A549 (cell line): ENCODE measurements at regions not wholly inside any gene's neighbourhood (a gene's known extent, or its start where the extent isn't known, plus 50 kb on each side); places are given as distances from the start of the nearest gene placed in this dataset.

Experiments
- ATAC-seq, 2 experiments: fragments of 200-7000 bp in 1 of 2; fragments of >200 bp in 1 of 2; cut with Nextera tagmentation in 1 of 2; cut with Tn5 transposase in 1 of 2; 3 replicates each; pipeline versions ENCODE4 v1.8.0 to v1.9.1; 2018 to 2020; ENCODE audit warnings: mild to moderate bottlenecking in 1 of 2, moderate library complexity in 1 of 2
- CTCF ChIA-PET: fragments of 300-600 bp; sonication (Branson Sonifier 250); formaldehyde crosslinking; extraction: SDS; loops from one replicate; lab custom pipeline; 2021; ENCODE audit warnings: antibody characterized with exemption, inconsistent platforms; lab: Yijun Ruan, JAX
- POLR2A ChIA-PET: fragments of 350-600 bp; formaldehyde crosslinking; extraction: SDS; loops from one replicate; lab custom pipeline; 2021; ENCODE audit warnings: antibody characterized with exemption, inconsistent platforms; lab: Yijun Ruan, JAX
- DNase-seq, 2 experiments: peaks; one replicate each; pipeline versions ENCODE4 v3.0.0 to v3.0.0-alpha.2; 2011 to 2016; ENCODE audit warnings: low read depth in 1 of 2, low spot score in 1 of 2
- FAIRE-seq: peaks from 2 replicates; lab custom pipeline; 2011; peaks lifted over from hg19 to GRCh38; lab: Jason Lieb, UNC
- H3K27ac ChIP-seq, 2 experiments: fragments of >200 bp; sonication (Bioruptor Twin); formaldehyde crosslinking; 3 replicates each; pipeline ENCODE4 v1.5.1; 2016 to 2017
- H3K4me1 ChIP-seq: fragments of >200 bp; sonication (Bioruptor Twin); formaldehyde crosslinking; 3 replicates; pipeline ENCODE4 v1.6.1; 2016
- H3K4me2 ChIP-seq: fragments of >200 bp; sonication (Bioruptor Twin); formaldehyde crosslinking; 3 replicates; pipeline ENCODE4 v1.6.1; 2016
- H3K4me3 ChIP-seq: fragments of >200 bp; sonication (Bioruptor Twin); formaldehyde crosslinking; 3 replicates; pipeline ENCODE4 v1.5.1; 2016
- H3K9me3 ChIP-seq: fragments of >200 bp; sonication (Bioruptor Twin); formaldehyde crosslinking; 3 replicates; pipeline ENCODE4 v1.6.1; 2016
- BCL3 ChIP-seq: fragments of >200 bp; sonication (Bioruptor Twin); formaldehyde crosslinking; IDR thresholded peaks from 3 replicates; pipeline ENCODE4 v1.6.1; 2016
- CBX2 ChIP-seq: fragments of 200-600 bp; sonication (generic); IDR thresholded peaks from 2 replicates; pipeline ENCODE4 v1.6.1; 2016; ENCODE audit warnings: low read depth, mild to moderate bottlenecking, borderline replicate concordance
- E2F6 ChIP-seq: IDR thresholded peaks from 2 replicates; pipeline ENCODE4 v1.6.1; 2012; ENCODE audit warnings: low read depth, borderline replicate concordance
- EP300 ChIP-seq, 2 experiments: fragments of >200 bp; sonication (Bioruptor Twin); formaldehyde crosslinking; IDR thresholded peaks; 2 replicates in 1 of 2; 3 replicates in 1 of 2; pipeline ENCODE4 v1.6.1; 2016 to 2017
- GATA3 ChIP-seq: IDR thresholded peaks from 2 replicates; pipeline ENCODE4 v1.6.1; 2012; ENCODE audit warnings: borderline replicate concordance
- HES2 ChIP-seq: fragments of >200 bp; sonication (Bioruptor Twin); formaldehyde crosslinking; IDR thresholded peaks from 2 replicates; pipeline ENCODE4 v1.6.1; 2016
- HMGXB4 ChIP-seq: fragments of 250-450 bp; sonication (Bioruptor Pico); IDR thresholded peaks from 2 replicates; pipeline ENCODE4 v1.5.0; 2021; ENCODE audit warnings: mild to moderate bottlenecking, moderate library complexity, borderline replicate concordance
- MAFK ChIP-seq: fragments of 450-650 bp; IDR thresholded peaks from 2 replicates; pipeline ENCODE4 v1.6.1; 2014; ENCODE audit not compliant: partially characterized antibody
- MAZ ChIP-seq: fragments of 150-350 bp; IDR thresholded peaks from 2 replicates; pipeline ENCODE4 v1.6.1; 2014; ENCODE audit warnings: antibody characterized with exemption, low read depth, low read length, borderline replicate concordance
- NR3C1 ChIP-seq: fragments of >200 bp; sonication (Bioruptor Twin); formaldehyde crosslinking; IDR thresholded peaks from 3 replicates; pipeline ENCODE4 v1.6.1; 2017
- POLR2A ChIP-seq: IDR thresholded peaks from 2 replicates; pipeline ENCODE4 v1.6.1; 2012; ENCODE audit warnings: mild to moderate bottlenecking, low read length
- RAD21 ChIP-seq, 2 experiments: fragments of >200 bp in 1 of 2; sonication (Bioruptor Twin) in 1 of 2; formaldehyde crosslinking in 1 of 2; IDR thresholded peaks in 1 of 2; conservative IDR thresholded peaks in 1 of 2; 2 replicates in 1 of 2; 3 replicates in 1 of 2; pipeline ENCODE4 v1.6.1; 2012 to 2018; ENCODE audit warnings: inconsistent platforms in 1 of 2
- RARB ChIP-seq: fragments of 250-450 bp; sonication (Bioruptor Pico); IDR thresholded peaks from 2 replicates; pipeline ENCODE4 v1.8.0; 2021; ENCODE audit warnings: mild to moderate bottlenecking, moderate library complexity
- SREBF2 ChIP-seq: fragments of 450-650 bp; IDR thresholded peaks from 2 replicates; pipeline ENCODE4 v1.6.1; 2014; ENCODE audit warnings: mild to moderate bottlenecking, moderate library complexity
- ZC3H11A ChIP-seq: fragments of 450-650 bp; IDR thresholded peaks from 2 replicates; pipeline ENCODE4 v1.6.1; 2014; ENCODE audit warnings: antibody characterized with exemption, mild to moderate bottlenecking
- ZNF302 ChIP-seq: fragments of 250-450 bp; sonication (Bioruptor Pico); IDR thresholded peaks from 2 replicates; pipeline ENCODE4 v1.9.0; 2021; ENCODE audit warnings: inconsistent platforms, mild to moderate bottlenecking, moderate library complexity
- WGBS: methylation state at CpG from one replicate; pipeline ENCODE4 v1.1.6; 2017; ENCODE audit errors: missing lambda C conversion rate; 5-methylcytosine and 5-hydroxymethylcytosine counted together

- CTCF ChIA-PET = no interaction called here
- WGBS = 78% methylated on average over 4 of the region's 4 CpGs
These were observed 142.1 kb downstream of the BCOR start for GRCh38 chrX:39955625-39956024.

GRCh38 chrX:39956803-39957394, 140.9 kb downstream of the BCOR start:
- TF ChIP-seq MAFK (no peak), POLR2A (no peak), ZC3H11A (no peak), NR3C1 (no peak)
- DNase-seq (no peak), FAIRE-seq (no peak), ATAC-seq (no peak)
- Histone ChIP-seq H3K27ac (no peak overlapping the region), H3K9me3 (no peaks in the 10 kb centered on the region), H3K4me3 (no peak overlapping the region), H3K4me1 (peaks cover 27% of the 10 kb centered on the region), H3K4me2 (no peak overlapping the region)
- CTCF ChIA-PET = interaction anchor here (0.6 to 1.2 kb wide), 2 partner anchors 11 to 82 kb away, joined by 3 read pairs; no protein-coding TSS in a partner anchor
- POLR2A ChIA-PET = interaction anchor here (0.7 kb wide), 1 partner anchor 56 kb away, joined by 3 read pairs; no protein-coding TSS in a partner anchor
- 80% methylated on average over 6 of the region's 7 CpGs for WGBS

More at GRCh38 chrX:39955625-39956024, 142.1 kb downstream of the BCOR start:
- FAIRE-seq = no peak
- no peak for TF ChIP-seq RARB (CRISPR knock-in tag)
- no peak for TF ChIP-seq MAZ
- TF ChIP-seq RAD21 (conservative IDR thresholded peaks at IDR 0.05 in 1 of 2, IDR thresholded peaks at IDR 0.05 in 1 of 2) = no peak
- TF ChIP-seq HMGXB4 = no peak
- ATAC-seq = peak in 1 of 2 experiments; percentile 69; a peak in 3 of 6 replicates
- POLR2A ChIA-PET = no interaction called here
- peaks cover 27% of the 10 kb centered on the region for H3K4me1 ChIP-seq
- H3K9me3 ChIP-seq = no peaks in the 10 kb centered on the region
- H3K4me2 ChIP-seq = 0 out of 3 replicates have a peak overlapping the region, but pooled peaks have one; percentile 67
- DNase-seq = no peak
- peak overlapping the region; percentile 59 to 85; a peak in 4 of 6 replicates for H3K27ac ChIP-seq
- H3K4me3 ChIP-seq = no peak overlapping the region

- H3K4me1 ChIP-seq = peaks cover 23% of the 10 kb centered on the region
- TF ChIP-seq SREBF2 (no peak), EP300 (IDR thresholded peaks at IDR 0.05) (no peak), BCL3 (no peak), GATA3 (no peak), E2F6 (no peak), HES2 (no peak), ZNF302 (CRISPR knock-in tag) (no peak), CBX2 (no peak)
- TF ChIP-seq, all 56 proteins: peak for 0
- Histone ChIP-seq H3K9me3 (no peaks in the 10 kb centered on the region), H3K27ac (0 out of 6 replicates have a peak overlapping the region, but pooled peaks of 1 of the 2 experiments have one; percentile 16), H3K4me2 (no peak overlapping the region), H3K4me3 (no peak overlapping the region)
- ATAC-seq = no peak
- ChIA-PET CTCF (no interaction called here), POLR2A (interaction anchor here (0.7 kb wide), 1 partner anchor 55 kb away, joined by 3 read pairs; no protein-coding TSS in a partner anchor)
- DNase-seq = no peak
- 63% methylated on average over 5 of the region's 7 CpGs for WGBS
- FAIRE-seq = no peak
These were observed 139.8 kb downstream of the BCOR start for GRCh38 chrX:39957816-39958566.
